GM23338 (cell line): ENCODE measurements at regions not wholly inside any gene's neighbourhood (a gene's known extent, or its start where the extent isn't known, plus 50 kb on each side); places are given as distances from the start of the nearest gene placed in this dataset.

Experiments used
- ATAC-seq: fragments of 200-7000 bp; cut with Tn5 transposase; 3 replicates; pipeline ENCODE4 v1.9.1; 2020
- DNase-seq: peaks from one replicate; pipeline ENCODE4 v3.0.0-alpha.2; 2015; ENCODE audit warnings: low spot score
- H2AFZ ChIP-seq: fragments of 200-600 bp; sonication (generic); 2 replicates; pipeline ENCODE4 v1.8.0; 2016; ENCODE audit warnings: antibody characterized with exemption, mild to moderate bottlenecking, moderate library complexity
- H3F3A ChIP-seq: fragments of 200-600 bp; sonication (generic); replicated peaks from 2 replicates; pipeline ENCODE4 v1.8.0; 2017; ENCODE audit warnings: antibody characterized with exemption, mixed run types, low read depth
- H3K27ac ChIP-seq: fragments of 200-600 bp; sonication (generic); 2 replicates; pipeline ENCODE4 v1.6.1; 2016; ENCODE audit warnings: low read depth
- H3K27me3 ChIP-seq: fragments of 200-600 bp; sonication (generic); 2 replicates; pipeline ENCODE4 v1.8.0; 2016; ENCODE audit warnings: mild to moderate bottlenecking, mixed run types, moderate library complexity; ENCODE audit not compliant: insufficient read depth
- H3K36me3 ChIP-seq: fragments of 200-600 bp; sonication (generic); 2 replicates; pipeline ENCODE4 v1.8.0; 2016; ENCODE audit warnings: mild to moderate bottlenecking; ENCODE audit not compliant: insufficient read depth
- H3K4me1 ChIP-seq: fragments of 200-600 bp; sonication (generic); 2 replicates; pipeline ENCODE4 v1.8.0; 2016; ENCODE audit warnings: mild to moderate bottlenecking, moderate library complexity; ENCODE audit not compliant: insufficient read depth
- H3K4me2 ChIP-seq: fragments of 200-600 bp; sonication (generic); 2 replicates; pipeline ENCODE4 v1.7.1; 2017; ENCODE audit warnings: mixed run types
- H3K4me3 ChIP-seq: fragments of 200-600 bp; sonication (generic); 2 replicates; pipeline ENCODE4 v1.6.1; 2016; ENCODE audit warnings: mixed run types
- H3K79me2 ChIP-seq: fragments of 200-600 bp; sonication (generic); replicated peaks from 2 replicates; pipeline ENCODE4 v1.8.0; 2017; ENCODE audit warnings: mild to moderate bottlenecking; ENCODE audit not compliant: insufficient read depth
- H3K9me2 ChIP-seq: fragments of 200-600 bp; sonication (generic); 2 replicates; pipeline ENCODE4 v1.8.0; 2017; ENCODE audit not compliant: insufficient read depth
- H4K20me1 ChIP-seq: fragments of 200-600 bp; sonication (generic); replicated peaks from 2 replicates; pipeline ENCODE4 v1.8.0; 2017; ENCODE audit warnings: mild to moderate bottlenecking; ENCODE audit not compliant: insufficient read depth
- H3K27ac Mint-ChIP-seq: 2 replicates; pipeline ENCODE4 v1.8.0; 2020; ENCODE audit warnings: inconsistent platforms, mild to moderate bottlenecking, moderate library complexity, mixed read lengths
- H3K27me3 Mint-ChIP-seq: 3 replicates; pipeline ENCODE4 v1.8.0; 2022; ENCODE audit warnings: low read depth, mild to moderate bottlenecking, moderate library complexity, mixed read lengths, inconsistent platforms; ENCODE audit not compliant: insufficient read depth, poor library complexity
- H3K36me3 Mint-ChIP-seq: 3 replicates; pipeline ENCODE4 v1.8.0; 2021; ENCODE audit warnings: low read depth, mild to moderate bottlenecking, inconsistent platforms, moderate library complexity, mixed read lengths
- H3K4me1 Mint-ChIP-seq: 3 replicates; pipeline ENCODE4 v1.8.0; 2020; ENCODE audit warnings: mild to moderate bottlenecking, inconsistent platforms, mixed read lengths
- H3K4me3 Mint-ChIP-seq: 3 replicates; pipeline ENCODE4 v1.8.0; 2021; ENCODE audit warnings: moderate library complexity, mild to moderate bottlenecking, inconsistent platforms, mixed read lengths
- H3K9me3 Mint-ChIP-seq: 3 replicates; pipeline ENCODE4 v1.8.0; 2020; ENCODE audit warnings: moderate library complexity, mild to moderate bottlenecking, inconsistent platforms, mixed read lengths
- CREB1 ChIP-seq: fragments of 250-450 bp; sonication (Bioruptor Pico); IDR thresholded peaks from 2 replicates; pipeline ENCODE4 v1.5.0; 2020; ENCODE audit warnings: low read depth, mild to moderate bottlenecking, moderate library complexity
- CTCF ChIP-seq, 2 experiments: fragments of 200-600 bp in 1 of 2; sonication (generic) in 1 of 2; conservative IDR thresholded peaks; 2 replicates each; pipeline versions ENCODE4 v1.5.1 to v1.6.1; 2016 to 2017; ENCODE audit warnings: antibody characterized with exemption in 2 of 2, low read depth in 2 of 2, mild to moderate bottlenecking in 2 of 2, moderate library complexity in 1 of 2
- EZH2 ChIP-seq: fragments of 200-600 bp; sonication (generic); IDR thresholded peaks from one replicate; pipeline ENCODE4 v1.8.0; 2017; ENCODE audit warnings: antibody characterized with exemption, mild to moderate bottlenecking, low read depth; ENCODE audit not compliant: unreplicated experiment
- EZH2phosphoT487 ChIP-seq: fragments of 200-600 bp; sonication (generic); IDR thresholded peaks from one replicate; pipeline ENCODE4 v1.8.1; 2018; ENCODE audit warnings: antibody characterized with exemption; ENCODE audit not compliant: unreplicated experiment
- NANOG ChIP-seq: IDR thresholded peaks from 2 replicates; pipeline ENCODE4 v1.6.1; 2016; ENCODE audit warnings: antibody characterized with exemption, borderline replicate concordance
- POLR2AphosphoS5 ChIP-seq: IDR thresholded peaks from 2 replicates; pipeline ENCODE4 v1.6.1; 2016; ENCODE audit warnings: antibody characterized with exemption, low read depth
- REST ChIP-seq: IDR thresholded peaks from one replicate; pipeline ENCODE4 v1.6.1; 2018; ENCODE audit warnings: antibody characterized with exemption; ENCODE audit not compliant: unreplicated experiment
- STAT1 ChIP-seq: IDR thresholded peaks from one replicate; pipeline ENCODE4 v1.6.1; 2016; ENCODE audit warnings: antibody characterized with exemption; ENCODE audit not compliant: unreplicated experiment
- ZNF114 ChIP-seq: fragments of 250-450 bp; sonication (Bioruptor Pico); IDR thresholded peaks from 2 replicates; pipeline ENCODE4 v1.5.0; 2020; ENCODE audit warnings: mild to moderate bottlenecking, moderate library complexity
- ZNF331 ChIP-seq: fragments of 250-450 bp; sonication (Bioruptor Pico); IDR thresholded peaks from 2 replicates; pipeline ENCODE4 v1.5.0; 2020; ENCODE audit warnings: low read depth, mild to moderate bottlenecking, moderate library complexity
- ZNF462 ChIP-seq: fragments of 250-450 bp; sonication (Bioruptor Pico); IDR thresholded peaks from 2 replicates; pipeline ENCODE4 v1.5.0; 2020; ENCODE audit warnings: mild to moderate bottlenecking, moderate library complexity
- TF ChIP-seq, protein P1 (sequence below): IDR thresholded peaks from 2 replicates; pipeline ENCODE4 v1.6.1; 2016; ENCODE audit warnings: antibody characterized with exemption

GRCh38 chr2:58908501-58909154, 667.5 kb upstream of the FANCL start (continued):
- TF ChIP-seq REST, result no peak
- no peak for TF ChIP-seq ZNF114 (CRISPR knock-in tag)
- no peak for TF ChIP-seq NANOG
- TF ChIP-seq EZH2phosphoT487, result no peak
- no peak for TF ChIP-seq CTCF (conservative IDR thresholded peaks at IDR 0.05; ENCODE audit: low read depth in 2 of 2)
- TF ChIP-seq CREB1 (CRISPR knock-in tag), result no peak
- no peak for TF ChIP-seq STAT1
- no peak for TF ChIP-seq ZNF331 (CRISPR knock-in tag)
- no peak for TF ChIP-seq EZH2
- TF ChIP-seq, protein P1, sequence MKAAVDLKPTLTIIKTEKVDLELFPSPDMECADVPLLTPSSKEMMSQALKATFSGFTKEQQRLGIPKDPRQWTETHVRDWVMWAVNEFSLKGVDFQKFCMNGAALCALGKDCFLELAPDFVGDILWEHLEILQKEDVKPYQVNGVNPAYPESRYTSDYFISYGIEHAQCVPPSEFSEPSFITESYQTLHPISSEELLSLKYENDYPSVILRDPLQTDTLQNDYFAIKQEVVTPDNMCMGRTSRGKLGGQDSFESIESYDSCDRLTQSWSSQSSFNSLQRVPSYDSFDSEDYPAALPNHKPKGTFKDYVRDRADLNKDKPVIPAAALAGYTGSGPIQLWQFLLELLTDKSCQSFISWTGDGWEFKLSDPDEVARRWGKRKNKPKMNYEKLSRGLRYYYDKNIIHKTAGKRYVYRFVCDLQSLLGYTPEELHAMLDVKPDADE, result no peak

- Histone ChIP-seq H3K4me3 (no peak overlapping the region), H3K36me3 (no peaks in the 10 kb centered on the region), H2AFZ (no peak overlapping the region), H3F3A (no peaks in the 10 kb centered on the region), H3K27ac (no peak overlapping the region), H3K79me2 (no peaks in the 10 kb centered on the region), H3K9me2 (0 out of 2 replicates have a peak, but pooled peaks cover 2% of the 10 kb centered on the region), H3K27me3 (no peaks in the 10 kb centered on the region), H4K20me1 (no peaks in the 10 kb centered on the region), H3K4me2 (no peak overlapping the region), H3K4me1 (peaks cover 22% of the 10 kb centered on the region)
- no peak overlapping the region for H3K4me3 Mint-ChIP-seq
- H3K9me3 Mint-ChIP-seq, result no peaks in the 10 kb centered on the region
- DNase-seq, result no peak
- no peaks in the 10 kb centered on the region for H3K36me3 Mint-ChIP-seq
- ATAC-seq, result no peak
- no peak overlapping the region for H3K27ac Mint-ChIP-seq
- H3K27me3 Mint-ChIP-seq, result peaks cover 2% of the 10 kb centered on the region
- H3K4me1 Mint-ChIP-seq, result peaks cover 30% of the 10 kb centered on the region
- TF ChIP-seq ZNF462 (no peak), POLR2AphosphoS5 (no peak), EZH2phosphoT487 (no peak)
Measured at GRCh38 chr2:58907644-58908043, 666.5 kb upstream of the FANCL start.
